ENCODE measurements at regions not wholly inside any gene's neighbourhood (a gene's known extent, or its start where the extent isn't known, plus 50 kb on each side); places are given as distances from the start of the nearest gene placed in this dataset.
"Not testable (repeated sequence)": the region's sequence is repeated elsewhere in the genome, so short reads cannot be mapped to it uniquely, and the experiment has no call there.

DNA sequence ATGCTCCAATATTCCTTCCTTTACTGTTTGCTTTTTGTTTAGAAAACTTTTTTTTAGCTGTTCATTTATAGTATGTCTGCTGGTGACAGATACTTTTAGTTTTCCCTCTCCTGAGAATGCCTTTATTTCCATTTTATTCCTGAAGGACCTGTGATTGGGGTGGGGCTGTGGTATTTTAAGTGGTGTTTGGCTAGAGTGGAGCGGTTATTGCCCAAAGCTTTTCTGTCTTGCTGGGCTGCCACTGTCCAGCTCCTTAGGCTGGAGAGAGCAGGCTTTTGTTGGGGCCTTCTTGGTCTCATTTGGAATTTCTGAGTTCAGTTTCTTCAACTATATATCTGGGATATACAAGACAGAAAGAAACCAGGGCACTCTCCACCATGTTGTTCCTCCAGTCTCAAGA, 160.0 kb upstream of the PLGLB2 start:
- TF ChIP-seq ZNF398 (tag by site-specific recombination; IDR thresholded peaks at IDR 0.05); ZNF114 (tag by site-specific recombination; IDR thresholded peaks at IDR 0.05); ZBTB7A (tag by site-specific recombination; IDR thresholded peaks at IDR 0.05; ENCODE audit: low read depth); PRDM1 (tag by site-specific recombination; IDR thresholded peaks at IDR 0.05); ZNF174 (tag by site-specific recombination; IDR thresholded peaks at IDR 0.05); ZSCAN30 (tag by site-specific recombination; IDR thresholded peaks at IDR 0.05); HOXA7 (CRISPR knock-in tag; IDR thresholded peaks at IDR 0.05; ENCODE audit: borderline replicate concordance); ZNF302 (tag by site-specific recombination; IDR thresholded peaks at IDR 0.05; ENCODE audit: low read depth); ZNF324 (tag by site-specific recombination; IDR thresholded peaks at IDR 0.05); ZNF530 (tag by site-specific recombination; IDR thresholded peaks at IDR 0.05; ENCODE audit: low read depth): not testable (repeated sequence)
- TF ChIP-seq, protein P1, sequence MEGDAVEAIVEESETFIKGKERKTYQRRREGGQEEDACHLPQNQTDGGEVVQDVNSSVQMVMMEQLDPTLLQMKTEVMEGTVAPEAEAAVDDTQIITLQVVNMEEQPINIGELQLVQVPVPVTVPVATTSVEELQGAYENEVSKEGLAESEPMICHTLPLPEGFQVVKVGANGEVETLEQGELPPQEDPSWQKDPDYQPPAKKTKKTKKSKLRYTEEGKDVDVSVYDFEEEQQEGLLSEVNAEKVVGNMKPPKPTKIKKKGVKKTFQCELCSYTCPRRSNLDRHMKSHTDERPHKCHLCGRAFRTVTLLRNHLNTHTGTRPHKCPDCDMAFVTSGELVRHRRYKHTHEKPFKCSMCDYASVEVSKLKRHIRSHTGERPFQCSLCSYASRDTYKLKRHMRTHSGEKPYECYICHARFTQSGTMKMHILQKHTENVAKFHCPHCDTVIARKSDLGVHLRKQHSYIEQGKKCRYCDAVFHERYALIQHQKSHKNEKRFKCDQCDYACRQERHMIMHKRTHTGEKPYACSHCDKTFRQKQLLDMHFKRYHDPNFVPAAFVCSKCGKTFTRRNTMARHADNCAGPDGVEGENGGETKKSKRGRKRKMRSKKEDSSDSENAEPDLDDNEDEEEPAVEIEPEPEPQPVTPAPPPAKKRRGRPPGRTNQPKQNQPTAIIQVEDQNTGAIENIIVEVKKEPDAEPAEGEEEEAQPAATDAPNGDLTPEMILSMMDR (tag by site-specific recombination; IDR thresholded peaks at IDR 0.05): not testable (repeated sequence)
- TF ChIP-seq, protein P2, sequence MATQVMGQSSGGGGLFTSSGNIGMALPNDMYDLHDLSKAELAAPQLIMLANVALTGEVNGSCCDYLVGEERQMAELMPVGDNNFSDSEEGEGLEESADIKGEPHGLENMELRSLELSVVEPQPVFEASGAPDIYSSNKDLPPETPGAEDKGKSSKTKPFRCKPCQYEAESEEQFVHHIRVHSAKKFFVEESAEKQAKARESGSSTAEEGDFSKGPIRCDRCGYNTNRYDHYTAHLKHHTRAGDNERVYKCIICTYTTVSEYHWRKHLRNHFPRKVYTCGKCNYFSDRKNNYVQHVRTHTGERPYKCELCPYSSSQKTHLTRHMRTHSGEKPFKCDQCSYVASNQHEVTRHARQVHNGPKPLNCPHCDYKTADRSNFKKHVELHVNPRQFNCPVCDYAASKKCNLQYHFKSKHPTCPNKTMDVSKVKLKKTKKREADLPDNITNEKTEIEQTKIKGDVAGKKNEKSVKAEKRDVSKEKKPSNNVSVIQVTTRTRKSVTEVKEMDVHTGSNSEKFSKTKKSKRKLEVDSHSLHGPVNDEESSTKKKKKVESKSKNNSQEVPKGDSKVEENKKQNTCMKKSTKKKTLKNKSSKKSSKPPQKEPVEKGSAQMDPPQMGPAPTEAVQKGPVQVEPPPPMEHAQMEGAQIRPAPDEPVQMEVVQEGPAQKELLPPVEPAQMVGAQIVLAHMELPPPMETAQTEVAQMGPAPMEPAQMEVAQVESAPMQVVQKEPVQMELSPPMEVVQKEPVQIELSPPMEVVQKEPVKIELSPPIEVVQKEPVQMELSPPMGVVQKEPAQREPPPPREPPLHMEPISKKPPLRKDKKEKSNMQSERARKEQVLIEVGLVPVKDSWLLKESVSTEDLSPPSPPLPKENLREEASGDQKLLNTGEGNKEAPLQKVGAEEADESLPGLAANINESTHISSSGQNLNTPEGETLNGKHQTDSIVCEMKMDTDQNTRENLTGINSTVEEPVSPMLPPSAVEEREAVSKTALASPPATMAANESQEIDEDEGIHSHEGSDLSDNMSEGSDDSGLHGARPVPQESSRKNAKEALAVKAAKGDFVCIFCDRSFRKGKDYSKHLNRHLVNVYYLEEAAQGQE (tag by site-specific recombination; IDR thresholded peaks at IDR 0.05): not testable (repeated sequence)
- TF ChIP-seq, protein P3, sequence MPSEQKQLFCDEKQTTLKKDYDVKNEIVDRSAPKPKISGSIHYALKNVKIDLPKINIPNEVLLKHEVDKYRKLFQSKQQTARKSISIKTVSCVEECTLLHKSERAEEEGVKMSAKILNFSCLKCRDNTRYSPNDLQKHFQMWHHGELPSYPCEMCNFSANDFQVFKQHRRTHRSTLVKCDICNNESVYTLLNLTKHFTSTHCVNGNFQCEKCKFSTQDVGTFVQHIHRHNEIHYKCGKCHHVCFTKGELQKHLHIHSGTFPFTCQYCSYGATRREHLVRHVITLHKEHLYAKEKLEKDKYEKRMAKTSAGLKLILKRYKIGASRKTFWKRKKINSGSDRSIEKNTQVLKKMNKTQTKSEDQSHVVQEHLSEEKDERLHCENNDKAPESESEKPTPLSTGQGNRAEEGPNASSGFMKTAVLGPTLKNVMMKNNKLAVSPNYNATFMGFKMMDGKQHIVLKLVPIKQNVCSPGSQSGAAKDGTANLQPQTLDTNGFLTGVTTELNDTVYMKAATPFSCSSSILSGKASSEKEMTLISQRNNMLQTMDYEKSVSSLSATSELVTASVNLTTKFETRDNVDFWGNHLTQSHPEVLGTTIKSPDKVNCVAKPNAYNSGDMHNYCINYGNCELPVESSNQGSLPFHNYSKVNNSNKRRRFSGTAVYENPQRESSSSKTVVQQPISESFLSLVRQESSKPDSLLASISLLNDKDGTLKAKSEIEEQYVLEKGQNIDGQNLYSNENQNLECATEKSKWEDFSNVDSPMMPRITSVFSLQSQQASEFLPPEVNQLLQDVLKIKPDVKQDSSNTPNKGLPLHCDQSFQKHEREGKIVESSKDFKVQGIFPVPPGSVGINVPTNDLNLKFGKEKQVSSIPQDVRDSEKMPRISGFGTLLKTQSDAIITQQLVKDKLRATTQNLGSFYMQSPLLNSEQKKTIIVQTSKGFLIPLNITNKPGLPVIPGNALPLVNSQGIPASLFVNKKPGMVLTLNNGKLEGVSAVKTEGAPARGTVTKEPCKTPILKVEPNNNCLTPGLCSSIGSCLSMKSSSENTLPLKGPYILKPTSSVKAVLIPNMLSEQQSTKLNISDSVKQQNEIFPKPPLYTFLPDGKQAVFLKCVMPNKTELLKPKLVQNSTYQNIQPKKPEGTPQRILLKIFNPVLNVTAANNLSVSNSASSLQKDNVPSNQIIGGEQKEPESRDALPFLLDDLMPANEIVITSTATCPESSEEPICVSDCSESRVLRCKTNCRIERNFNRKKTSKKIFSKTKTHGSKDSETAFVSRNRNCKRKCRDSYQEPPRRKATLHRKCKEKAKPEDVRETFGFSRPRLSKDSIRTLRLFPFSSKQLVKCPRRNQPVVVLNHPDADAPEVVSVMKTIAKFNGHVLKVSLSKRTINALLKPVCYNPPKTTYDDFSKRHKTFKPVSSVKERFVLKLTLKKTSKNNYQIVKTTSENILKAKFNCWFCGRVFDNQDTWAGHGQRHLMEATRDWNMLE (tag by site-specific recombination; conservative IDR thresholded peaks at IDR 0.05; ENCODE audit: low read depth): not testable (repeated sequence)
